ENCODE measurements at regions not wholly inside any gene's neighbourhood (a gene's known extent, or its start where the extent isn't known, plus 50 kb on each side); places are given as distances from the start of the nearest gene placed in this dataset.
A peak's percentile ranks its signal among the peaks of the same experiment; 100 is the strongest.

- no peak for DNase-seq (ENCODE audit: low read depth)
- H3K4me3 ChIP-seq (ENCODE audit: low read depth, low read length): no peak overlapping the region
- TF ChIP-seq, protein P1, sequence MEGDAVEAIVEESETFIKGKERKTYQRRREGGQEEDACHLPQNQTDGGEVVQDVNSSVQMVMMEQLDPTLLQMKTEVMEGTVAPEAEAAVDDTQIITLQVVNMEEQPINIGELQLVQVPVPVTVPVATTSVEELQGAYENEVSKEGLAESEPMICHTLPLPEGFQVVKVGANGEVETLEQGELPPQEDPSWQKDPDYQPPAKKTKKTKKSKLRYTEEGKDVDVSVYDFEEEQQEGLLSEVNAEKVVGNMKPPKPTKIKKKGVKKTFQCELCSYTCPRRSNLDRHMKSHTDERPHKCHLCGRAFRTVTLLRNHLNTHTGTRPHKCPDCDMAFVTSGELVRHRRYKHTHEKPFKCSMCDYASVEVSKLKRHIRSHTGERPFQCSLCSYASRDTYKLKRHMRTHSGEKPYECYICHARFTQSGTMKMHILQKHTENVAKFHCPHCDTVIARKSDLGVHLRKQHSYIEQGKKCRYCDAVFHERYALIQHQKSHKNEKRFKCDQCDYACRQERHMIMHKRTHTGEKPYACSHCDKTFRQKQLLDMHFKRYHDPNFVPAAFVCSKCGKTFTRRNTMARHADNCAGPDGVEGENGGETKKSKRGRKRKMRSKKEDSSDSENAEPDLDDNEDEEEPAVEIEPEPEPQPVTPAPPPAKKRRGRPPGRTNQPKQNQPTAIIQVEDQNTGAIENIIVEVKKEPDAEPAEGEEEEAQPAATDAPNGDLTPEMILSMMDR (IDR thresholded peaks at IDR 0.05; ENCODE audit: low read depth, low read length, missing control alignments): no peak
- in situ Hi-C loops (cut with HindIII; ENCODE audit: low sequenced_read_pairs): no loop called here
Measured at GRCh38 chr1:188127507-188127906, 1298.8 kb downstream of the PLA2G4A start.

GRCh38 chr1:188128761-188129160 lies 1300.0 kb downstream of the PLA2G4A start:
- in situ Hi-C loops (cut with HindIII; ENCODE audit: low sequenced_read_pairs): no loop called here
- no peak for DNase-seq (ENCODE audit: low read depth)
- no peak overlapping the region for H3K4me3 ChIP-seq (ENCODE audit: low read depth, low read length)
- TF ChIP-seq, protein P1 (IDR thresholded peaks at IDR 0.05; ENCODE audit: low read depth, low read length, missing control alignments): peak; percentile 3

GRCh38 chr1:188129856-188130838 lies 1301.4 kb downstream of the PLA2G4A start:
- in situ Hi-C loops (cut with HindIII; ENCODE audit: low sequenced_read_pairs): no loop called here
- TF ChIP-seq, protein P1 (IDR thresholded peaks at IDR 0.05; ENCODE audit: low read depth, low read length, missing control alignments): no peak
- no peak overlapping the region for H3K4me3 ChIP-seq (ENCODE audit: low read depth, low read length)
- DNase-seq (ENCODE audit: low read depth): no peak

DNA sequence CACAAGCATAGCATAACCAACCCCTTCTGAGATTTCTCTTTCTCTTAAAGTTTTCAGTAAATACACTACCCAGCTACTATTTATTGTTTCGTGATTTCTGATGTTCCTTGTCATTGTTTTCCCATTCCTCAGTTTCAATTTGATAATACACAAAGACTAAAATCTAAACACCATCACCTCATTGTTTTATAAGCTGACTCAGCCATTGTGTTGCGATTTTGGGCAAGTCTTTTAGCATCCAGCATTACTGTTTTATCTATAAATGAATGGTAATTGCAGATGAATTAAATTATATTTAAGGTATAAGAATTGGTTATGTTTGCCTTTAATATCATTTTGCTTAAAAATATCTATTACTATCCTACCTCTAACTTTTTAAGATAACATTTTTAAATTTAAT lies 1308.5 kb downstream of the PLA2G4A start:
- in situ Hi-C loops (cut with HindIII; ENCODE audit: low sequenced_read_pairs): no loop called here
- no peak overlapping the region for H3K4me3 ChIP-seq (ENCODE audit: low read depth, low read length)
- TF ChIP-seq, protein P1 (IDR thresholded peaks at IDR 0.05; ENCODE audit: low read depth, low read length, missing control alignments): no peak
- DNase-seq (ENCODE audit: low read depth): no peak

GRCh38 chr1:188140958-188141357 lies 1312.2 kb downstream of the PLA2G4A start:
- in situ Hi-C loops (cut with HindIII; ENCODE audit: low sequenced_read_pairs): no loop called here
- no peak overlapping the region for H3K4me3 ChIP-seq (ENCODE audit: low read depth, low read length)
- TF ChIP-seq, protein P1 (IDR thresholded peaks at IDR 0.05; ENCODE audit: low read depth, low read length, missing control alignments): no peak
- DNase-seq (ENCODE audit: low read depth): no peak

GRCh38 chr1:188154196-188154595 lies 1325.4 kb downstream of the PLA2G4A start:
- DNase-seq (ENCODE audit: low read depth): no peak
- TF ChIP-seq, protein P1 (IDR thresholded peaks at IDR 0.05; ENCODE audit: low read depth, low read length, missing control alignments): no peak
- H3K4me3 ChIP-seq (ENCODE audit: low read depth, low read length): no peak overlapping the region
- in situ Hi-C loops (cut with HindIII; ENCODE audit: low sequenced_read_pairs): no loop called here
